Smooth muscle cell (in vitro differentiated cells): ENCODE measurements at regions not wholly inside any gene's neighbourhood (a gene's known extent, or its start where the extent isn't known, plus 50 kb on each side); places are given as distances from the start of the nearest gene placed in this dataset.

ENCODE experiments used
- DNase-seq: peaks from one replicate; lab custom pipeline; 2025; ENCODE audit not compliant: unreplicated experiment; lab: John Stamatoyannopoulos, UW
- H2AFZ ChIP-seq: fragments of 200-600 bp; sonication (generic); 2 replicates; pipeline ENCODE4 v1.6.0; 2016; ENCODE audit warnings: antibody characterized with exemption, low read depth, mild to moderate bottlenecking
- H3F3A ChIP-seq: fragments of 200-600 bp; sonication (generic); 2 replicates; pipeline ENCODE4 v1.6.0; 2017; ENCODE audit warnings: antibody characterized with exemption, low read depth
- H3K27ac ChIP-seq: fragments of 200-600 bp; sonication (generic); 2 replicates; pipeline ENCODE4 v1.5.1; 2016; ENCODE audit warnings: low read depth, mild to moderate bottlenecking
- H3K27me3 ChIP-seq: fragments of 200-600 bp; sonication (generic); 2 replicates; pipeline ENCODE4 v1.6.1; 2016; ENCODE audit warnings: low read depth, mild to moderate bottlenecking
- H3K36me3 ChIP-seq: fragments of 200-600 bp; sonication (generic); 2 replicates; pipeline ENCODE4 v1.5.1; 2016; ENCODE audit warnings: low read depth
- H3K4me1 ChIP-seq: fragments of 200-600 bp; sonication (generic); 2 replicates; pipeline ENCODE4 v1.5.1; 2016; ENCODE audit warnings: low read depth
- H3K4me2 ChIP-seq: fragments of 200-600 bp; sonication (generic); 2 replicates; pipeline ENCODE4 v1.6.0; 2016; ENCODE audit warnings: mild to moderate bottlenecking
- H3K4me3 ChIP-seq: fragments of 200-600 bp; sonication (generic); 2 replicates; pipeline ENCODE4 v1.5.1; 2016; ENCODE audit warnings: mild to moderate bottlenecking
- H3K79me2 ChIP-seq: fragments of 200-600 bp; sonication (generic); 2 replicates; pipeline ENCODE4 v1.6.0; 2016; ENCODE audit warnings: low read depth, mild to moderate bottlenecking
- H3K9ac ChIP-seq: fragments of 200-600 bp; sonication (generic); 2 replicates; pipeline ENCODE4 v1.6.0; 2016; ENCODE audit warnings: low read depth
- H3K9me3 ChIP-seq: fragments of 200-600 bp; sonication (generic); replicated peaks from 2 replicates; pipeline ENCODE4 v1.5.1; 2016; ENCODE audit warnings: low read depth
- H4K20me1 ChIP-seq: fragments of 200-600 bp; sonication (generic); 2 replicates; pipeline ENCODE4 v1.6.0; 2016; ENCODE audit warnings: low read depth
- WGBS: methylation state at CpG from one replicate; pipeline ENCODE4 v1.1.7; 2016; ENCODE audit warnings: low lambda C conversion rate; 5-methylcytosine and 5-hydroxymethylcytosine counted together
- TF ChIP-seq, protein P1 (sequence below): fragments of 200-600 bp; sonication (generic); IDR thresholded peaks from 2 replicates; pipeline ENCODE4 v1.5.1; 2017; ENCODE audit warnings: borderline replicate concordance, mild to moderate bottlenecking, antibody characterized with exemption; ENCODE audit not compliant: insufficient read depth, poor library complexity, severe bottlenecking

GRCh38 chr5:172505845-172506244 lies 51.5 kb upstream of the SH3PXD2B start:
- Histone ChIP-seq H3K27me3 (no peaks in the 10 kb centered on the region), H4K20me1 (no peaks in the 10 kb centered on the region), H3K4me2 (no peak overlapping the region), H3K27ac (no peak overlapping the region), H3K4me3 (no peak overlapping the region), H3K79me2 (no peaks in the 10 kb centered on the region), H2AFZ (no peak overlapping the region), H3F3A (no peaks in the 10 kb centered on the region), H3K9ac (no peak overlapping the region), H3K36me3 (no peaks in the 10 kb centered on the region), H3K9me3 (no peaks in the 10 kb centered on the region), H3K4me1 (no peaks in the 10 kb centered on the region)
- DNase-seq, result no peak
- TF ChIP-seq, protein P1, sequence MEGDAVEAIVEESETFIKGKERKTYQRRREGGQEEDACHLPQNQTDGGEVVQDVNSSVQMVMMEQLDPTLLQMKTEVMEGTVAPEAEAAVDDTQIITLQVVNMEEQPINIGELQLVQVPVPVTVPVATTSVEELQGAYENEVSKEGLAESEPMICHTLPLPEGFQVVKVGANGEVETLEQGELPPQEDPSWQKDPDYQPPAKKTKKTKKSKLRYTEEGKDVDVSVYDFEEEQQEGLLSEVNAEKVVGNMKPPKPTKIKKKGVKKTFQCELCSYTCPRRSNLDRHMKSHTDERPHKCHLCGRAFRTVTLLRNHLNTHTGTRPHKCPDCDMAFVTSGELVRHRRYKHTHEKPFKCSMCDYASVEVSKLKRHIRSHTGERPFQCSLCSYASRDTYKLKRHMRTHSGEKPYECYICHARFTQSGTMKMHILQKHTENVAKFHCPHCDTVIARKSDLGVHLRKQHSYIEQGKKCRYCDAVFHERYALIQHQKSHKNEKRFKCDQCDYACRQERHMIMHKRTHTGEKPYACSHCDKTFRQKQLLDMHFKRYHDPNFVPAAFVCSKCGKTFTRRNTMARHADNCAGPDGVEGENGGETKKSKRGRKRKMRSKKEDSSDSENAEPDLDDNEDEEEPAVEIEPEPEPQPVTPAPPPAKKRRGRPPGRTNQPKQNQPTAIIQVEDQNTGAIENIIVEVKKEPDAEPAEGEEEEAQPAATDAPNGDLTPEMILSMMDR, result no peak
- 90% methylated on average over 7 of the region's 7 CpGs for WGBS

DNA sequence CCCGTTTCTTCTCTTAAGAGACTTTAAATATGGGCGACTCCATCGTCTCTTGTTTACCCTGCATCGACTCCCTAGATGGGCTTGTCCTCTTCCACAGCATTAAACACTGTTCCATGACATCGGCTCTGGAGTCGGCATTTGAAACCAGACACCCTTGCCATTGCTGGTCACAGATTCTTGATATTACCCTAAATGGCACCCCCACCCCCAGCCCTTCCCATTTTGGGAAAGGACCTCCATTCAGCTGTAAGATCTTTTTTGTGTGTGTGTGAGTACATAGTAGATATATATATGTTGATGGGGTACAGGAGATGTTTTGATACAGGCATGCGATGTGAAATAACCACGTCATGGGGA lies 51.1 kb upstream of the SH3PXD2B start:
- Histone ChIP-seq H3K4me1 (no peaks in the 10 kb centered on the region), H3K36me3 (no peaks in the 10 kb centered on the region), H3K27me3 (no peaks in the 10 kb centered on the region), H3K79me2 (no peaks in the 10 kb centered on the region), H4K20me1 (no peaks in the 10 kb centered on the region), H3K9me3 (no peaks in the 10 kb centered on the region), H3K4me2 (no peak overlapping the region), H3K9ac (no peak overlapping the region), H2AFZ (no peak overlapping the region), H3K4me3 (no peak overlapping the region), H3K27ac (no peak overlapping the region), H3F3A (no peaks in the 10 kb centered on the region)
- DNase-seq, result no peak
- 84% methylated on average over 8 of the region's 8 CpGs for WGBS
- TF ChIP-seq, protein P1, result no peak

DNA sequence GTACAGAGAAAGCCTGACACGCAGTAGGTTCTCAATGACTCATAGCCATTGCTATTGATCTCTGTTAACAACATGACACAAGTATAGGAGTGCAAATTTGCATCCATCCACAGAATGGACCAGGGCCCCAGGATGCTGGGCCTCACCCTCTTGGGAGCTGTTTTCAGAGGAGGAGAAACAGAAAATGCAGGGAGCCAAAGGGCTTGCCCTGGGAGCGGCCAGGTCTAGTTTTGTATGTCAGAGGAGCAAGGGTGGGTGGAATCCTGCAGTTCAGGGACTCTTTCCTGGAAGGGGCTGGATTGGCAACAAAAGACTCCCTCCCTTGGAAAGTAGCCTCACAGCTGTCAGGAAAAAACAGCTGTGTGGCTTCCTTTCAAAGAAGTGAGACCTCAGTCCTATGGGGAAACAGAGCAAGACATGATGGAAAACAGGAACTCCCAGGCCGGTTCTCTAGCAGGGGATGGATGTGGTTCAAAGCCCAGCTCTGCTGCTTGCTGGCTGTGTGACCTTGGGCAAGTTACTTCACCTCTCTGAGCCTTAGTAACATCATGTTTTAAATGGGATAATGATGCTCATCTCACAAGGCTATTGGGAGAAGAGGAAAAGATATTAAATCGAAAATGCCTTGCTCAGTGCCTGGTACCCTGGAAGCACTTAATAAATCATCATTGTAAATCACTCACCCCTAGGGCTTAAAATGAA lies 50.5 kb upstream of the SH3PXD2B start:
- no peaks in the 10 kb centered on the region for H3K79me2 ChIP-seq
- H4K20me1 ChIP-seq, result no peaks in the 10 kb centered on the region
- no peak for DNase-seq
- H3K36me3 ChIP-seq, result no peaks in the 10 kb centered on the region
- no peak overlapping the region for H2AFZ ChIP-seq
- no peaks in the 10 kb centered on the region for H3K27me3 ChIP-seq
- no peak overlapping the region for H3K4me2 ChIP-seq
- no peak overlapping the region for H3K27ac ChIP-seq
- H3K9me3 ChIP-seq, result no peaks in the 10 kb centered on the region
- 86% methylated on average over 4 of the region's 4 CpGs for whole genome bisulfite sequencing
- H3K4me1 ChIP-seq, result no peaks in the 10 kb centered on the region
- H3K4me3 ChIP-seq, result no peak overlapping the region
- TF ChIP-seq, protein P1, result no peak
- H3K9ac ChIP-seq, result no peak overlapping the region
- H3F3A ChIP-seq, result no peaks in the 10 kb centered on the region
